ENCODE measurements at regions not wholly inside any gene's neighbourhood (a gene's known extent, or its start where the extent isn't known, plus 50 kb on each side); places are given as distances from the start of the nearest gene placed in this dataset.

- TF ChIP-seq CTCF (IDR thresholded peaks at IDR 0.05) (no peak), POLR2A (IDR thresholded peaks at IDR 0.05) (no peak)
These were observed 73.3 kb downstream of the RPE65 start for GRCh38 chr1:68376441-68376840.
